ENCODE measurements at regions not wholly inside any gene's neighbourhood (a gene's known extent, or its start where the extent isn't known, plus 50 kb on each side); places are given as distances from the start of the nearest gene placed in this dataset.

DNA sequence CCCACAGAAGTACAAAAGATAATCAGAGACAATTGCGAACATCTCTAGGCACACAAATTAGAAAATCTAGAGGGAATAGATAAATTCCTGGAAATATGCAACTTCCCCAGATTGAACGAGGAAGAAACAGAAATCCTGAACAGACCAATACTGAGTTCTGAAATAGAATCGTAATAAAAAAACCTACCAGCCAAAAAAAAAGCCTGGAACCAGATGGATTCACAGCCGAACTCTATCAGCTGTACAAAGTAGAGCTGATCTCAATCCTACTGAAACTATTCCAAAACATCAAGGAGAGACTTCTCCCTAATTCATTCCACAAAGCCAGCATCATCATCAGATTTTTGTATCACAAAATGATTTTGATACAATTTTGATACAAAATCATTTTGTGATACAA is 206.4 kb downstream of the REEP3 start:
- Mint-ChIP-seq H3K9me3 (no peaks in the 10 kb centered on the region), H3K36me3 (ENCODE audit: insufficient read depth) (no peaks in the 10 kb centered on the region), H3K4me1 (ENCODE audit: low read depth in 2 of 2) (no peaks in the 10 kb centered on the region), H3K27me3 (peaks cover 42 to 78% of the 10 kb centered on the region in 2 donors), H3K27ac (no peak overlapping the region), H3K4me3 (no peak overlapping the region)
- DNase-seq (no peak), ATAC-seq (replicated peaks) (no peak)

DNA sequence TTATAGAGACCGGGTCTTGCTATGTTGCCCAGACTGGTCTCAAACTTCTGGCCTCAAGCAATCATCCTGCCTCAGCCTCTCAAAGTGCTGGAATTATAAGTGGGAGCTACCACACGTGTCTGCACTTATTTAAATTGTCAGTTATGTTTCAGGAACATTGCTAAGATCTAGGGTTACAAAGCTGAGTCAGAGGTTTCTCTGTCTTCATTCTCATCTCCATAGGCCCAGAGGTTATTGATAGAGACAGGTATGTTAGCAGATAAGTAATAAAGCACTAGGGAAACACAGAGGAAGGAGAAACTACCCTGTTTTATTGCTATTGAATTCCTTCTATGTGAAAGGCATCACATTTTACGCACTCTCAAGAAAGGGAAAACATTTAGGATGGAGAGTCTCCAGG is 214.1 kb downstream of the REEP3 start:
- DNase-seq (no peak), ATAC-seq (replicated peaks) (no peak)
- Mint-ChIP-seq H3K4me1 (ENCODE audit: low read depth in 2 of 2) (no peaks in the 10 kb centered on the region), H3K4me3 (no peak overlapping the region), H3K36me3 (ENCODE audit: insufficient read depth) (no peaks in the 10 kb centered on the region), H3K27ac (no peak overlapping the region), H3K27me3 (peaks cover 5% of the 10 kb centered on the region in 2 donors), H3K9me3 (no peaks in the 10 kb centered on the region)

DNA sequence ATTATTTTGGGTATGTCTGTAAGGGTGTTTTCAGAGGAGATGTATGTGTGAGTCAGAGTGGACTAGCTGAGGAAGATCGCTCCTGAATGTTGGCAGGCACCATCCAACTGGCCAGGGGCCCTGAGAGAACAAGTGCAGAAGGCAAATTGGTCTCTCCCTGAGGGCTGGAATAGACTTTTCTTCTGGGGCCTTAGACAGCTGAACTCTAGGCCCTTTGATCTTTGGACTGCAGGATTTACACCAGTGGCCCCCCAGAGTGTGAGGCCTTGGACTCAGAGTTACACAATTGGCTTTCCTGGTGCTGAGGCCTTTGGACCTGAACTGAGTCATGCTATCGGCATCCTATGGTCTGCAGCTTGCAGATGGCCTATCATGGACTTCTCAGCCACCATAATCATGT is 217.2 kb downstream of the REEP3 start:
- no peak for DNase-seq
- no peak for ATAC-seq (replicated peaks)
- H3K4me1 Mint-ChIP-seq (ENCODE audit: low read depth in 2 of 2): no peaks in the 10 kb centered on the region
- no peaks in the 10 kb centered on the region for H3K36me3 Mint-ChIP-seq (ENCODE audit: insufficient read depth)
- H3K27ac Mint-ChIP-seq: no peak overlapping the region
- H3K9me3 Mint-ChIP-seq: no peaks in the 10 kb centered on the region
- no peak overlapping the region for H3K4me3 Mint-ChIP-seq
- H3K27me3 Mint-ChIP-seq: peaks cover 16 to 21% of the 10 kb centered on the region in 2 donors

DNA sequence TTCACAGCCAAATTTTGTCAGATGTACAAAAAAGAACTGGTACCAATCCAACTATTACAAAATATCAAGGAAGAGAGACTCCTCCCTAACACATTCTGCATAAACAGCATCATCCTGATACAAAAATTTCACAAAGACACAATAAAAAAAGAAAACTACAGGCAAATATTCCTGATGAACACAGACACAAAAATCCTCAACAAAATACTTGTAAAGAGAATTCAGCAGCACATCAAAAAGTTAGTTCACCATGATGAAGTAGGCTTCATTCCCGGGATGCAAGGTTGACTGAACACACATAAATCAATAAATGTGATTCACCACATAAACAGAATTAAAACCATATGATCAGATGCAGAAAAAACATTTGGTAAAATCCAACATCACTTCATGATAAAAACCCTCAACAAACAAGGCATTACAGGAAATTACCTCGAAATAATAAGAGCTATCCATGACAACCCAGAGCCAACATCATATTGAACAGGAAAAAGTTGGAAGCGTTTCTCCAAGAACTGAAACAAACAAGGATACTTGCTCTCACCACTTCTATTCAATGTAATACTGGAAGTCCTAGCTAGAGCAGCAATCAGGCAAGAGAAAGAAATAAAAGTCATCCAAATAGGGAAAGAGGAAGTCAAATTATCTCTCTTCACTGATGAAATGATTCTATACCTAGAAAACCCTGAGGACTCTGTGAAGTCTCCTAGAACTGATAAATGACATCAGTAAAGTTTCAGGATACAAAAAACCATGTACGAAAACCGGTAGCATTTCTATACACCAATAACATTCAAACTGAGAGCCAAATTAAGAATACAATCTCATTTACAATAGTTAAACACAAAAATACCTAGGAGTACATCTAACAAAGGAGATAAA is 223.1 kb downstream of the REEP3 start:
- Mint-ChIP-seq H3K4me3 (no peak overlapping the region), H3K27me3 (peaks cover 25 to 54% of the 10 kb centered on the region in 2 donors), H3K9me3 (no peaks in the 10 kb centered on the region), H3K4me1 (ENCODE audit: low read depth in 2 of 2) (no peaks in the 10 kb centered on the region), H3K27ac (no peak overlapping the region), H3K36me3 (ENCODE audit: insufficient read depth) (no peaks in the 10 kb centered on the region)
- no peak for DNase-seq
- no peak for ATAC-seq (replicated peaks)

DNA sequence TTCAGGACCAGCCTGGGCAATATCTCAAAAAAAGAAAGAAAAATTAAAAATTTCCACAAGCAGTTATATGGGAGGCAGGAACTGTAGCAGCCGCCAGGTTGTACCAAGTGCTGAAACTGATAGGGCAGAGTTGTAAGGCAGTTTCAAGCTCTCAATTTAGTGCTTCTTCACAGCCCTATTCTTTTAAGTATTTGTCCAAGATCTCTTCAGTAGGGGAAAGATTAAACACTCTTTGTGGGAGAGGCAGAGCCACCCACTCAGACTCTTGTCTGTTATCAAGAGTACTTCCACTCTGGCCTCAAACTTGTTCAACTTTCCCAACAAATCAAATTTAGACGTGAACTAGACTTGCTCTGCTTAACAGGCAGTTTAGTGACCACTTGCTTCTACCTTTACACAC is 228.7 kb downstream of the REEP3 start:
- no peak for DNase-seq
- Mint-ChIP-seq H3K9me3 (no peaks in the 10 kb centered on the region), H3K36me3 (ENCODE audit: insufficient read depth) (no peaks in the 10 kb centered on the region), H3K27ac (no peak overlapping the region), H3K4me1 (ENCODE audit: low read depth in 2 of 2) (no peaks in the 10 kb centered on the region), H3K4me3 (no peak overlapping the region), H3K27me3 (peaks cover 8 to 39% of the 10 kb centered on the region in 2 donors)
- ATAC-seq (replicated peaks): no peak

DNA sequence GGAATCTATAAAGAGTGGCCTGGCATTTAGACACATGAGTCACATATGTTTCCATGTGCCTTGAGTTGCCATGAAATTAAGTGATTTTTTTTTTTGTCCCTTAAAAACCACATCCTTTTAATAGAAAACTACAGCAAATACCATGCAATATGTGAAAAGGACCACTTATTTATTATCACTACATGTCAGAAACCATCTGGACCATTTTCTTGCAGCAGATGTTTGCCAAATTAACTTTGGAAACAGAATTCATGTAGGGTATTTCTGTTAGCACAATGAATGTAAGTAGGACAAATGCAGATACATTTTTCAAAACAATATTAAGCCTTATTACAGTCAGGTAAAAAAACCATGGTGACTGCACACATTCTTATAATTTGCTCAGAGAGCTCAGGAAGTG is 230.6 kb downstream of the REEP3 start:
- Mint-ChIP-seq H3K9me3 (no peaks in the 10 kb centered on the region), H3K4me3 (no peak overlapping the region), H3K4me1 (ENCODE audit: low read depth in 2 of 2) (no peaks in the 10 kb centered on the region), H3K36me3 (ENCODE audit: insufficient read depth) (no peaks in the 10 kb centered on the region), H3K27me3 (peaks cover 16 to 30% of the 10 kb centered on the region in 2 donors), H3K27ac (no peak overlapping the region)
- ATAC-seq (replicated peaks) (no peak), DNase-seq (no peak)

DNA sequence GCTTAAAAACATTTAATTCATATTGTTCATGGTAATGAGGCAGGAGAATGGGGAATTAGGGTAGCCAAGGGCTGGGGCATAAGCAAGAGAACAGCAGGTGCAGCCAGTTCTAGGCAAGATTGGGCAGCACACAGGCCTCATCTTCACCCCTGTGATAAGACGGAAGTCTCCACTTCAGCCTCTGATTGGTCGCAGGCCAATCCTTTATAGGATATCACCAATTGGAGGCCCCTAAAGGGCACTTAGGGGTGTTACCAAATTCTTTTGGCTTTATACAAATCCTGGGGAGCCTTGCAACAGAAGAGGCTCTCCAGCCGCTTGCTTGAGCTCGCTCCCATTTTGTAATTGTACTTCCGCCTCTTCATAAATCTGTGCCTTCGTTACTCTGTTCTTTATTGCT is 231.1 kb downstream of the REEP3 start:
- Mint-ChIP-seq H3K27me3 (peaks cover 16 to 30% of the 10 kb centered on the region in 2 donors), H3K4me1 (ENCODE audit: low read depth in 2 of 2) (no peaks in the 10 kb centered on the region), H3K36me3 (ENCODE audit: insufficient read depth) (no peaks in the 10 kb centered on the region), H3K9me3 (no peaks in the 10 kb centered on the region), H3K27ac (no peak overlapping the region), H3K4me3 (no peak overlapping the region)
- DNase-seq: no peak
- no peak for ATAC-seq (replicated peaks)

DNA sequence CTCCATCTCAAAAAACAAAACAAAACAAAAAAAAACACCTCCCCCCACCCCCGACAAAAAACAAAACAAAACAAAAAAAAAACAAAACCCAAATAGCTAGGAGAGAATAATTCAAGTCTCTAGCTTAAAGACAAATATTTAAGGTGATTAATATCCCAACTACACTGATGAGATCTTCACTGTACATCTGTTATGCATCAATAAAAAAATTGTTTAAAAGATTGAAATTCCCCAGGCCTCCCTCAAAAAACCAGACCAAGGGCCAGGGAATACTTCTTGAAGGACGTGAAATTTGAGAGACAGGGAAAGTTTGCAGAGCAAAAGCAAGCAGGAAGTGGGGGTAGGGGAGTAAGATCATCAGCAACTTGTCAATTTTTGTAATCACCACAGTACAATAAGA is 232.6 kb downstream of the REEP3 start:
- DNase-seq (no peak), ATAC-seq (replicated peaks) (no peak)
- no peaks in the 10 kb centered on the region for H3K36me3 Mint-ChIP-seq (ENCODE audit: insufficient read depth)
- no peaks in the 10 kb centered on the region for H3K4me1 Mint-ChIP-seq (ENCODE audit: low read depth in 2 of 2)
- no peak overlapping the region for H3K4me3 Mint-ChIP-seq
- H3K27ac Mint-ChIP-seq: no peak overlapping the region
- no peaks in the 10 kb centered on the region for H3K9me3 Mint-ChIP-seq
- H3K27me3 Mint-ChIP-seq: peaks cover 29 to 32% of the 10 kb centered on the region in 2 donors

DNA sequence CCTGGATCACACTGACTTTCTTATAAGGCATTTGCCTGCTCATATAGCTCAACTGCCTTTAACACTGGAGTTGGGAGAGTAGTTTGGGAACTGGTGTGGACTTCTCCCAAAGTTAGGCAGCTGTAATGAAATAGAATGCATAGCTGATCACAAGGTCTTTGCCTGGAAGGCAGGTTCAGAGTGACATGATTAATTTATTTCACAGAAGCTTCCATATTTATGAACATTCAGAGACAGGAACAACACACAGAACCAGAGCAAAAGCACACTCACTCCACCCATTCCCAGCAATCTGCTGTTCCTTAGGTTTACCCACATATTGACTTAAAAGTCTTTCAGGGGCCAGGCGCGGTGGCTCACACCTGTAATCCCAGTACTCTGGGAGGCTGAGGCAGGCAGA is 234.2 kb downstream of the REEP3 start:
- Mint-ChIP-seq H3K36me3 (ENCODE audit: insufficient read depth) (no peaks in the 10 kb centered on the region), H3K4me1 (ENCODE audit: low read depth in 2 of 2) (no peaks in the 10 kb centered on the region), H3K27ac (no peak overlapping the region), H3K4me3 (no peak overlapping the region), H3K27me3 (peaks cover 38 to 48% of the 10 kb centered on the region in 2 donors), H3K9me3 (no peaks in the 10 kb centered on the region)
- DNase-seq (no peak), ATAC-seq (replicated peaks) (no peak)

DNA sequence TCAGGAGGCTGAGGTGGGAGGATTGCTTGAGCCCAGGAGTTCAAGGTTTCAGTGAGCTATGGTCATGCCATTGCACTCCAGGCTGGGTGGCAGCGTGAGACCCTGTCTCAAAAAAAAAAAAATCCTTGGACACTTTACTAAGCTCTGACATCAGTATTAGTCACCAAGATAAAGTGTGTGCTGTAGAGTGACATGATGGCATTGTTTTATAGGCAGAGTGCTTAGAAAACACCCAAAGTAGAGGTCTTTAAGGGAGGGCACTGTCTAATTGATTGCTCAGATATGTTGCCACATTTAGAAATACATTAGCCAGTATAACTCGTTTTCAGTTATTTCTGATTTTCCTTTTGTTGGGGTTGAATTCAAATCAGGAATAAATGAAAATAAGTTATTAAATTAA is 235.9 kb downstream of the REEP3 start:
- H3K4me1 Mint-ChIP-seq (ENCODE audit: low read depth in 2 of 2): no peaks in the 10 kb centered on the region
- DNase-seq (no peak), ATAC-seq (replicated peaks) (no peak)
- H3K27ac Mint-ChIP-seq: no peak overlapping the region
- peaks cover 42 to 60% of the 10 kb centered on the region in 2 donors for H3K27me3 Mint-ChIP-seq
- no peak overlapping the region for H3K4me3 Mint-ChIP-seq
- no peaks in the 10 kb centered on the region for H3K36me3 Mint-ChIP-seq (ENCODE audit: insufficient read depth)
- no peaks in the 10 kb centered on the region for H3K9me3 Mint-ChIP-seq

DNA sequence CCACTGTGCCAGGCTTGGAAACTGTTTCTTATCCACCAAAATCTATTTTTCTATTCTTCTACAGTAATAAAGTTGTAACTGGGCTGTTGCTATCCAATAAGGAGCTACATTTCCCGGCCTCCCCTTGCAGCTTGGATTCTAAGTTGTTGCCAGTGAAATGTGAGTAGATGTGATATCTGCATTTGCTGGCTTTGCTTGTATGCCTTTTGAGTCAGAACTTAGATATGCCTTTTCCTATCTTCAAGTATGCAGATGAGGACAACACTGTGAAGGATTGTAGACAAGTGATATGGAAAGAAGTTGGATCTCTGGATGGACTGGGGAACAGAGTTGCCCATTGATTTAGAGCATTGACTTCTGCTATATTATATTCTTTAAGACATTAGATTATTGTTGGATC is 236.9 kb downstream of the REEP3 start:
- Mint-ChIP-seq H3K27me3 (peaks cover 37 to 53% of the 10 kb centered on the region in 2 donors), H3K9me3 (no peaks in the 10 kb centered on the region), H3K27ac (no peak overlapping the region), H3K36me3 (ENCODE audit: insufficient read depth) (no peaks in the 10 kb centered on the region), H3K4me3 (no peak overlapping the region), H3K4me1 (ENCODE audit: low read depth in 2 of 2) (no peaks in the 10 kb centered on the region)
- no peak for ATAC-seq (replicated peaks)
- DNase-seq: no peak

DNA sequence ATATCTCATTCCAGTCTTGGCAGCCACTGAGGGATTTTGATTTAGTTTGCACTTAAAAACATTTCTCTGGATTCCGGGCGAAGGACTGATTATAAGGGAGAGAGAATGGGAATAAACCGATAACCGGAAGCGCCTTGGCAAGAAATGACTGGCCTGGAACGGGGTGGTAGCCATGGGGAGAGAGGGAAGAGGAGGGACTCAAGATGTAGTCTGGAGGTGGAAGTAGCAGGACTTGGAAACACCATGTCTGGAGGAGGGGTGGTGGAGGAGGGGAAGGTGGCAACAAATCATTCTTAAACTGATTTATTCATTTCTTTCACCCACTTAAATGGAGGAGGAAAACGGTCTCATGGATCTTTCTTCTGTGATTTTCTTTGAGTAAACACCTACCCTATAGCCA is 238.1 kb downstream of the REEP3 start:
- DNase-seq (no peak), ATAC-seq (replicated peaks) (no peak)
- H3K9me3 Mint-ChIP-seq: no peaks in the 10 kb centered on the region
- H3K4me3 Mint-ChIP-seq: no peak overlapping the region
- no peaks in the 10 kb centered on the region for H3K4me1 Mint-ChIP-seq (ENCODE audit: low read depth in 2 of 2)
- peaks cover 42 to 54% of the 10 kb centered on the region in 2 donors for H3K27me3 Mint-ChIP-seq
- H3K27ac Mint-ChIP-seq: no peak overlapping the region
- no peaks in the 10 kb centered on the region for H3K36me3 Mint-ChIP-seq (ENCODE audit: insufficient read depth)

DNA sequence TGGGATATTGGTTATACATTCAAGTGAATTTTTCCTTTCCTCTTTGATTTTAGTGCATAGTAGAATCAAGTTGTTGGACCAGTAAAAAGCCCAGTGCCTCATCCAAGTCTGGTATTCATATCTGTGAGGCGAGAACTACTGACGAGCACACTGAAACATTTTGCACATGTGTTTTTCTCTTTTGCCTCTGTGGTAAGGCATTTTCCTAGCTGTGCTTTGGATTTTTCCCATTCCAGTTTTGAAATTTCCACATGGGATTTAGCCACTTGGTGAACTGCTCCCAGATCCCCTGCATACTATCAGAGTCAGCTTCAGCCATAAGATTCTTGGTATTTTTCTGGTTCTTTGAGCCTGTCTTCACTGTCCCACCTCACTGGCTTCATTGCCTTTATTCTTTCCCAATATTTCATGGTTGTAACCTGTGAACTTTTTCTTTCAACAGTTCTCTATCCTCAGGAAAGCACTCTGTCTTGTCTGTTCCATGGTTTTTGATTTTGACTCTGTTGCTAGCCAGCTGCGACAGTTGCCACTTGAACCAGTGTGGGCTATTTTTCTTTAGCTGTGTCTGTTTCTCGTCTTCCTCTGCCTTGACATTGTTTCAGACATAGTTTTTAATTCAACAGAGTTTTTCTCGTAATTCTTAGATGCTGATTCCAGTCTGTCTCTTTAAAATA is 239.0 kb downstream of the REEP3 start:
- Mint-ChIP-seq H3K4me3 (no peak overlapping the region), H3K4me1 (ENCODE audit: low read depth in 2 of 2) (no peaks in the 10 kb centered on the region), H3K9me3 (no peaks in the 10 kb centered on the region), H3K27me3 (peaks cover 42 to 62% of the 10 kb centered on the region in 2 donors), H3K27ac (no peak overlapping the region), H3K36me3 (ENCODE audit: insufficient read depth) (no peaks in the 10 kb centered on the region)
- ATAC-seq (replicated peaks) (no peak), DNase-seq (no peak)

DNA sequence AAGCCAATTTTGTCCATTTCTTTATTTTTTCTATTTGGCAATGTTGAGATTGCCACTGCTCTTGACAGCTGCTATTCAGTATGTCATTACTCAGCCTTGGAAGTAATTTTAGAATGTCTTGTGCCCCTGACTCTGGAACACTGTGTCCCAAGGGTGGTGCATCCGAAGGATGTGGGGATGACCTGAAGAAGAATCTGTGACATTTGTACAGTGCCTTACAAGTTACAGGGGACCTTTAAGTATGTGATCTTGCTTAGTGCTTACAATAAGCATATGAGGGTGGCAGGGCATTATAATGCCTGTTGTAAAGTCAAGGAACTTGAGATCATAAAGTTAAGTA is 239.5 kb downstream of the REEP3 start:
- no peaks in the 10 kb centered on the region for H3K36me3 Mint-ChIP-seq (ENCODE audit: insufficient read depth)
- DNase-seq (no peak), ATAC-seq (replicated peaks) (no peak)
- H3K27ac Mint-ChIP-seq: no peak overlapping the region
- H3K27me3 Mint-ChIP-seq: peaks cover 37 to 57% of the 10 kb centered on the region in 2 donors
- H3K4me1 Mint-ChIP-seq (ENCODE audit: low read depth in 2 of 2): no peaks in the 10 kb centered on the region
- H3K4me3 Mint-ChIP-seq: no peak overlapping the region
- H3K9me3 Mint-ChIP-seq: no peaks in the 10 kb centered on the region

Data from effector memory CD8-positive, alpha-beta T cell (primary cell).